ENCODE measurements at regions not wholly inside any gene's neighbourhood (a gene's known extent, or its start where the extent isn't known, plus 50 kb on each side); places are given as distances from the start of the nearest gene placed in this dataset.

DNA sequence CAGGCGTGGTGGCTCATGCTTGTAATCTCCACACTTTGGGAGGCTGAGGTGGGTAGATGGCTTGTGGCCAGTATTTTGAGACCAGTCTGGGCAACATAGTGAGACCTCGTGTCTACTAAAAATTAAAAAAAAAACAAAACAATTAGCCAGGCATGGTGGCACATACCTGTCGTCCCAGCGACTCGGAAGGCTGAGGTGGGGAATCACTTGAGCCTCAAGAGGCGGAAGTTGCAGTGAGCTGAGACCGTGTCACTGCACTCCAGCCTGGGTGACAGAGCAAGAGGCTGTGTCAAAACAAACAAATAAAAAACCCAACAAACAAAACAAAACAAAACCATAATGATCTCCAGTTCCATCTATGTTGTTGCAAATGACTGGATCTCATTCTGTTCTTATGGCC is 341.3 kb upstream of the CFAP20DC start:
- no peak for TF ChIP-seq EZH2 (IDR thresholded peaks at IDR 0.05)
- no peak for TF ChIP-seq POLR2AphosphoS5 (IDR thresholded peaks at IDR 0.05; ENCODE audit: borderline replicate concordance, low read depth, low read length)
